ENCODE measurements at regions not wholly inside any gene's neighbourhood (a gene's known extent, or its start where the extent isn't known, plus 50 kb on each side); places are given as distances from the start of the nearest gene placed in this dataset.

DNA sequence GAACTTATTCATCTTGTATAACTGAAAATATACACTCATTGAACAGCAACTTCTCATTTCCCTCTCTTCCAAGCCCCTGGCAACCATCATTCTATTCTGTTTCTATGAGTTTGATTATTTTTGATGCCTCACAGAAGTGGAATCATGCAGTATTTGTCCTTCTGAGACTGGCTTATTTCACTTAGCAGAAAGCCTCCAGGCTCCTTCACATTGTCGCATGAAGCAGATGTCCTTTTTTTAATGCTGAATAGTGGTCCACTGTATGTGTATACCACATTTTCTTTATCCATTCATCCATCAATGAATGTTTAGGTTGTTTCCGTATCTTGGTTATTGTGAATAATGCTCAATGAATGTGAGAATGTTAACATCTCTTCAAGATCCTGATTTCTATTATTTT, 238.2 kb upstream of the KLF14 start:
- DNase-seq (ENCODE audit: low read depth) = no peak
- no peak overlapping the region for H3K4me3 ChIP-seq (ENCODE audit: low read depth, low read length)
- TF ChIP-seq, protein P1, sequence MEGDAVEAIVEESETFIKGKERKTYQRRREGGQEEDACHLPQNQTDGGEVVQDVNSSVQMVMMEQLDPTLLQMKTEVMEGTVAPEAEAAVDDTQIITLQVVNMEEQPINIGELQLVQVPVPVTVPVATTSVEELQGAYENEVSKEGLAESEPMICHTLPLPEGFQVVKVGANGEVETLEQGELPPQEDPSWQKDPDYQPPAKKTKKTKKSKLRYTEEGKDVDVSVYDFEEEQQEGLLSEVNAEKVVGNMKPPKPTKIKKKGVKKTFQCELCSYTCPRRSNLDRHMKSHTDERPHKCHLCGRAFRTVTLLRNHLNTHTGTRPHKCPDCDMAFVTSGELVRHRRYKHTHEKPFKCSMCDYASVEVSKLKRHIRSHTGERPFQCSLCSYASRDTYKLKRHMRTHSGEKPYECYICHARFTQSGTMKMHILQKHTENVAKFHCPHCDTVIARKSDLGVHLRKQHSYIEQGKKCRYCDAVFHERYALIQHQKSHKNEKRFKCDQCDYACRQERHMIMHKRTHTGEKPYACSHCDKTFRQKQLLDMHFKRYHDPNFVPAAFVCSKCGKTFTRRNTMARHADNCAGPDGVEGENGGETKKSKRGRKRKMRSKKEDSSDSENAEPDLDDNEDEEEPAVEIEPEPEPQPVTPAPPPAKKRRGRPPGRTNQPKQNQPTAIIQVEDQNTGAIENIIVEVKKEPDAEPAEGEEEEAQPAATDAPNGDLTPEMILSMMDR (conservative IDR thresholded peaks at IDR 0.05; ENCODE audit: low read depth, low read length) = no peak

DNA sequence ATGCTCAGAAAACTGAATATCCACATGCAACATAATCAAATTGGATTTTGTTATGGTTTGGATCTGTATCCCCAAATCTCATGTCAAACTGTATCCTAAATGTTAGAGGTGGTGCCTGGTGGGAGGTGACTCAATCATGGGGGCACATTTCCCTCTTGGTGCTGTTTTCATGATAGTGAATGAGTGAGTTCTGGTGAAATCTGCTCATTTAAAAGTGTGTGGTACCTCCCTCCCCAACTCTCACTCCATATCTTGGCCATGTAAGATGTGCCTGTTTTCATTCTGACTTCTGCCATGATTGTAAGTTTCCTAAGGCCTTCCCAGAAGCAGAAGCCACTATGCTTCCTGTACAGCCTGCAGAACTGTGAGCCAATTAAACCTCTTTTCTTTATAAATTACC, 239.6 kb upstream of the KLF14 start:
- DNase-seq (ENCODE audit: low read depth) = no peak
- H3K4me3 ChIP-seq (ENCODE audit: low read depth, low read length) = no peak overlapping the region
- TF ChIP-seq, protein P1 (conservative IDR thresholded peaks at IDR 0.05; ENCODE audit: low read depth, low read length) = no peak

- no peak for DNase-seq (ENCODE audit: low read depth)
- no peak overlapping the region for H3K4me3 ChIP-seq (ENCODE audit: low read depth, low read length)
- TF ChIP-seq, protein P1 (conservative IDR thresholded peaks at IDR 0.05; ENCODE audit: low read depth, low read length) = no peak
Measured at GRCh38 chr7:130974169-130974568, 240.2 kb upstream of the KLF14 start.

DNA sequence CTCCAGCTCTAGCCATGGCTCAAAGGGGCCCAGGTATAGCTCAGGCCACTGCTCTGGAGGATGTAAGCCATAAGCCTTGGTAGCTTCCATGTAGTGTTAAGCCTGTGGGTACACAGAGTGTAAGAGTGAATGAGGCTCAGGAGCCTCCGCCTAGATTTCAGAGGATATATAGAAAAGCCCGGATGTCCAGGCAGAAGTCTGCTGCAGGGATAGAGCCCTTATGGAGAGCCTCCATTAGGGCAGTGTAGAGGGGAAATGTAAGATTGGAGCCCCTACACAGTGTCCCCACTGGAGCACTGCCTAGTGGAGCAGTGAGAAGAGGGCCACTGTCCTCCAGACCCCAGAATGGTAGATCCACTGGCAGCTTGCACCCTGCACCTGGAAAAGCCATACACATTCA, 240.8 kb upstream of the KLF14 start:
- TF ChIP-seq, protein P1 (conservative IDR thresholded peaks at IDR 0.05; ENCODE audit: low read depth, low read length) = no peak
- H3K4me3 ChIP-seq (ENCODE audit: low read depth, low read length) = no peak overlapping the region
- no peak for DNase-seq (ENCODE audit: low read depth)

DNA sequence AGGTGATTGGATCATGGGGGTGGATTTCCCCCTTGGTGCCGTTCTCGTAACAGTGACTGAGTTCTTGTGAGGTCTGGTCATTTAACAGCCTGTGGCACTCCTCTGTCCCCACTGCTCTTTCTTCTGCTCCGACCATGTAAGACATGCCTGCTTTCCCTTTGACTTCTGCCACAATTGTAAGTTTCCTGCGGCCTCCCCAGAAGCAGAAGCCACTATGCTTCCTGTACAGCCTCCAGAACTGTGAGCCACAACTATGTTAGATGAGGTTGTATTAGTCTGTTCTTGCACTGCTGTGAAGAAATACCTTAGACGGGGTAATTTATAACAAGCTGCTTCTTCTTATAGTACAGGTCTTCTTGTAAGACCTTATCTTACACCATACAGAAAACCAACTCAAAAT, 241.7 kb upstream of the KLF14 start:
- TF ChIP-seq, protein P1 (conservative IDR thresholded peaks at IDR 0.05; ENCODE audit: low read depth, low read length) = no peak
- DNase-seq (ENCODE audit: low read depth) = no peak
- no peak overlapping the region for H3K4me3 ChIP-seq (ENCODE audit: low read depth, low read length)

- H3K4me3 ChIP-seq (ENCODE audit: low read depth, low read length) = no peak overlapping the region
- DNase-seq (ENCODE audit: low read depth) = no peak
- TF ChIP-seq, protein P1 (conservative IDR thresholded peaks at IDR 0.05; ENCODE audit: low read depth, low read length) = peak; percentile 87
Measured at GRCh38 chr7:130982160-130982638, 248.2 kb upstream of the KLF14 start.

- TF ChIP-seq, protein P1 (conservative IDR thresholded peaks at IDR 0.05; ENCODE audit: low read depth, low read length) = no peak
- H3K4me3 ChIP-seq (ENCODE audit: low read depth, low read length) = no peak overlapping the region
- no peak for DNase-seq (ENCODE audit: low read depth)
Measured at GRCh38 chr7:130982651-130983050, 248.6 kb upstream of the KLF14 start.

Measured in epithelial cell of proximal tubule (primary cell).